Skin of body (tissue), 1 donor: ENCODE measurements at regions not wholly inside any gene's neighbourhood (a gene's known extent, or its start where the extent isn't known, plus 50 kb on each side); places are given as distances from the start of the nearest gene placed in this dataset.

Experiments used
- DNase-seq: peaks from one replicate; lab custom pipeline; 2025; lab: John Stamatoyannopoulos, UW

- no peak for DNase-seq
Observed at GRCh38 chr1:181858135-181858534, 203.4 kb downstream of the ZNF648 start.
